ENCODE measurements at regions not wholly inside any gene's neighbourhood (a gene's known extent, or its start where the extent isn't known, plus 50 kb on each side); places are given as distances from the start of the nearest gene placed in this dataset.

DNA sequence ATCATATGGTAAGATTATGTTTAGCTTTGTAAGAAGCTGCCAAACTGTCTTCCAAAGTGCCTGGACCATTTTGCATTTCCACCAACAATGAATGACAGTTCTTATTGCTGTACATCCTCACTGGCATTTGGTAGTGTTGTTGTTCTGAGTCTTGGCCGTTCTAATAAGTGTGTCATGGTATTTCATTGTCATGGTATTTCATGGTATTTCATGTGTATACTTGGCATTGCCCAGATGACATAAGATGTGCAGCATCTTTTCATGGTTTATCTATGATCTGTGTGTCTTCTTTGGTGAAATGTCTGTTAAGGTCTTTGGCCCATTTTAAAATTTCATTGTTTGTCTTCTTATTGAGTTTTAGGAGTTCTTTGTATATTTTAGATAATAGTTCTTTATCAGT, 224.4 kb downstream of the BCAS1 start:
- Mint-ChIP-seq H3K27me3 (ENCODE audit: unreplicated experiment) (no peaks in the 10 kb centered on the region), H3K9me3 (ENCODE audit: low read depth, unreplicated experiment) (no peaks in the 10 kb centered on the region), H3K36me3 (ENCODE audit: insufficient read depth, unreplicated experiment) (no peaks in the 10 kb centered on the region), H3K4me3 (ENCODE audit: low read depth, unreplicated experiment) (no peak overlapping the region), H3K27ac (ENCODE audit: unreplicated experiment) (no peak overlapping the region), H3K4me1 (ENCODE audit: low read depth, unreplicated experiment) (peaks cover 8% of the 10 kb centered on the region)
- intact Hi-C loops (cut with micrococcal nuclease; ENCODE audit: unreplicated experiment): no loop called here
- no peak for DNase-seq
- TF ChIP-seq CTCF (IDR thresholded peaks at IDR 0.05; ENCODE audit: unreplicated experiment): no peak
- BruUV-seq (replicated peaks): no TSS peak
- CTCF ChIA-PET: interaction anchor here (0.6 kb wide), 1 partner anchor 1718 kb away, joined by 3 read pairs; no protein-coding TSS in a partner anchor

DNA sequence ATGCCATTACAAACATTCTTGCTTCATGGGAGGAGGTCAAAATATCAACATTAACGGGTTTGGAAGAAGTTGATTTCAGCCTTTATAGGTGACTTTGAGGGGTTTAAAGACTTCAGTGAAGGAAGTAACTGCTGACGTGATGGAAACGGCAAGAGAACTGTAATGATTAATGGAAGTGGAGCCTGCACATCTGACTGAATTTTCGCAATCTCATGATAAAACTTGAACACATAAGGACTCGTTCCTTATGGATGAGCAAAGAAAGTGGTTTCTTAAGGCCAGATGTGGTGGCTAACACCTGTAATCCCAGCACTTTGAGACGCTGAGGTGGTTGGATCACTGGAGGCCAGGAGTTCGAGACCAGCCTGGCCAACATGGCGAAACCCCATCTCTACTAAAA, 226.1 kb downstream of the BCAS1 start:
- TF ChIP-seq CTCF (IDR thresholded peaks at IDR 0.05; ENCODE audit: unreplicated experiment): no peak
- Mint-ChIP-seq H3K4me3 (ENCODE audit: low read depth, unreplicated experiment) (no peak overlapping the region), H3K27me3 (ENCODE audit: unreplicated experiment) (no peaks in the 10 kb centered on the region), H3K27ac (ENCODE audit: unreplicated experiment) (no peak overlapping the region), H3K36me3 (ENCODE audit: insufficient read depth, unreplicated experiment) (no peaks in the 10 kb centered on the region), H3K4me1 (ENCODE audit: low read depth, unreplicated experiment) (peaks cover 20% of the 10 kb centered on the region), H3K9me3 (ENCODE audit: low read depth, unreplicated experiment) (no peaks in the 10 kb centered on the region)
- BruUV-seq (replicated peaks): no TSS peak
- intact Hi-C loops (cut with micrococcal nuclease; ENCODE audit: unreplicated experiment): no loop called here
- no peak for DNase-seq
- CTCF ChIA-PET: no interaction called here

DNA sequence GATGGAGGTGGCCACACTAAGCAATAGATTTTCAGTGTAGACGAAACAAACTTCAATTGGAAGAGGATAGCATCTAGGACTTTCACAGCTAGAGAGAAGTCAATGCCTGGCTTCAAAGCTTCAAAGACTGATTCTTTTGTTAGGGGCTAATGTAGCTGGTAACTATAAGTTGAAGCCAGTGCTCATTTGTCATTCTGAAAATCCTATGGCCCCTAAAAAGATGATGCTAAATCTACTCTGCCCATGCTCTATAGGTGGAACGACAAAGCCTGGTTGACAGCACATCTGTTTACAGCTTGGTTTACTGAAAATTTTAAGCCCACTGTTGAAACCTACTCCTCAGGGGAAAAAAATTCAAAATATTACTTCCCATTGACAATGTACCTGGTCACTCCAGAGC, 226.7 kb downstream of the BCAS1 start:
- BruUV-seq (replicated peaks): no TSS peak
- Mint-ChIP-seq H3K9me3 (ENCODE audit: low read depth, unreplicated experiment) (no peaks in the 10 kb centered on the region), H3K4me3 (ENCODE audit: low read depth, unreplicated experiment) (no peak overlapping the region), H3K27me3 (ENCODE audit: unreplicated experiment) (no peaks in the 10 kb centered on the region), H3K4me1 (ENCODE audit: low read depth, unreplicated experiment) (peaks cover 24% of the 10 kb centered on the region), H3K36me3 (ENCODE audit: insufficient read depth, unreplicated experiment) (no peaks in the 10 kb centered on the region), H3K27ac (ENCODE audit: unreplicated experiment) (no peak overlapping the region)
- intact Hi-C loops (cut with micrococcal nuclease; ENCODE audit: unreplicated experiment): no loop called here
- DNase-seq: no peak
- TF ChIP-seq CTCF (IDR thresholded peaks at IDR 0.05; ENCODE audit: unreplicated experiment): no peak
- CTCF ChIA-PET: interaction anchor here (0.6 to 1.2 kb wide), 4 partner anchors 72 to 661 kb away, joined by 4 to 5 read pairs (median 5); no protein-coding TSS in a partner anchor

DNA sequence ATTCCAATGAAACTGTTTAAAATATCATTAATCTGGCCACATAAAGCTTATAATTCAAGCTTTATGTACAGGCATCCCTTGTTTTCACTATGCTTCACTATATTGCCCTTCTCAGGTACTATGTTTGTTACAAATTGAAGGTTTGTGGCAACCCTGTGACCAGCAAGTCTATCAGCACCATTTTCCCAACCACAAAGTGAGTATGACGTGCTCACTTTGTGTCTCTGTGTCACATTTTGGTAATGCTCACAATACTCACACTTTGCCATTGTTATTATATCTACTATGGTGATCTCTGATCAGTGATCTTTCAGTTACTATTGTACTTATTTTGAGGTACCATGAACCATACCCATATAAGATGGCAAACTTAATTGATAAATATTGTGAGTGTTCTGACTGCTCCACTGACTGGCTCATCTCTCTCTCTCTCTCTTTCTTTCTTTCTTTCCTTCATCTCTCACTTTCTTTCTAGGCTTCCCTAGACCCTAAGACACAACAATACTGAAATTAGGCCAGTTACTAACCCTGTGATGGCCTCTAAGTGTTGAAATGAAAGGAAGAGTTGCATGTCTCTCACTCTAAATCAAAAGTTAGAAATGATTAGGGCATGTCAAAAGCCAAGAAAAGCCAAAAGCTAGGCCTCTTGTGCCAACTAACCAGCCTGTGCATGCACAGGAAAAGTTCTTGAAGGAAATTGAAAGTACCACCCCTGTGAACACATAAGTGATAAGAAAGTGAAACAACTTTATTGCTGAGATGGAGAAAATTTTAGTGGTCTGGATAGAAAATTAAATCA, 227.9 kb downstream of the BCAS1 start:
- no peaks in the 10 kb centered on the region for H3K36me3 Mint-ChIP-seq (ENCODE audit: insufficient read depth, unreplicated experiment)
- H3K27ac Mint-ChIP-seq (ENCODE audit: unreplicated experiment): no peak overlapping the region
- no peak overlapping the region for H3K4me3 Mint-ChIP-seq (ENCODE audit: low read depth, unreplicated experiment)
- DNase-seq: no peak
- BruUV-seq (replicated peaks): no TSS peak
- CTCF ChIA-PET: interaction anchor here (0.6 to 1.2 kb wide), 5 partner anchors 9 to 409 kb away, joined by 3 to 5 read pairs (median 4); no protein-coding TSS in a partner anchor
- H3K4me1 Mint-ChIP-seq (ENCODE audit: low read depth, unreplicated experiment): peaks cover 25% of the 10 kb centered on the region
- TF ChIP-seq CTCF (IDR thresholded peaks at IDR 0.05; ENCODE audit: unreplicated experiment): no peak
- intact Hi-C loops (cut with micrococcal nuclease; ENCODE audit: unreplicated experiment): no loop called here
- no peaks in the 10 kb centered on the region for H3K27me3 Mint-ChIP-seq (ENCODE audit: unreplicated experiment)
- no peaks in the 10 kb centered on the region for H3K9me3 Mint-ChIP-seq (ENCODE audit: low read depth, unreplicated experiment)

Data from Calu3 (cell line).